Fibroblast of villous mesenchyme (primary cell): ENCODE measurements at regions not wholly inside any gene's neighbourhood (a gene's known extent, or its start where the extent isn't known, plus 50 kb on each side); places are given as distances from the start of the nearest gene placed in this dataset.

Source experiments
- DNase-seq: peaks from one replicate; pipeline ENCODE4 v3.0.0-alpha.2; 2010; ENCODE audit warnings: low read depth
- H3K4me3 ChIP-seq: 2 replicates; pipeline ENCODE4 v1.5.1; 2011; ENCODE audit warnings: low read depth, mild to moderate bottlenecking, low read length
- TF ChIP-seq, protein P1 (sequence below): IDR thresholded peaks from 2 replicates; pipeline ENCODE4 v1.5.1; 2012; ENCODE audit warnings: low read depth, mild to moderate bottlenecking, low read length; ENCODE audit not compliant: insufficient read depth

DNA sequence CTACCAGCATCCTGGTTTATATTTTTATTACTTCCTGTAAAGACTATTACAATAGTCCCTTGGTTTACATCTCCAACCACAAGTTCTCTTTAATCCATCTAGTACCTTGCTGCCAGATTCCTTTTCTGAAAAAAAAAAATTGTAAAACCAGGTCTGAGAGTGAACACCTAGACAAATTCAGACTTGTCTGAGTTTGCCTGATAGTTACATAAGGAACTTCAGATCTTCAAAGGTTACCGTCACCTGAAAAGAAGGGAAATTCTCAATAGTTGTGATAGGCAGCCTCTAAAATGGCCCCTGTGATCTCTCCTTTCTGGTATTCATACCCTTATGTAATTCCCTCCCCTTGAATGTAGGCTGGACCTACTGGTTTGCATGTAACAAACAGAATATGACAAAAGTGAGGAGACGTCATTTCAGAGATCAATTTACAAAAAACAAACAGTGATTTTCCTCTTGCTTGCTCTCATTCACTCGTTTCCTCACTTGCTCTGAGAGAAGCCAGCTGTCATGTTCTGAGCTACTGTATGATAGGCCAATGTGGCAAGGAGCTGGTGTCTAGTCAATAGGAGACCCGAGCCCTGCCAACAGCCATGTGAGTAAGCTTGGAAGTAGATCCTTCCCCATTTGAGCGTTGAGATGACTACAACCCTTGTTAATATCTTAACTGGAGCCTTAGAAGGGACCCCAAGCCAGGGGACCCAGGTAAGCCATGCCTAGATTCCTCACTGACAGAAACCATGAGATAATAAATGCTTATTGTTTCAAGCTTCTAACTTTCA is 110.9 kb upstream of the LSM8 start:
- TF ChIP-seq, protein P1, sequence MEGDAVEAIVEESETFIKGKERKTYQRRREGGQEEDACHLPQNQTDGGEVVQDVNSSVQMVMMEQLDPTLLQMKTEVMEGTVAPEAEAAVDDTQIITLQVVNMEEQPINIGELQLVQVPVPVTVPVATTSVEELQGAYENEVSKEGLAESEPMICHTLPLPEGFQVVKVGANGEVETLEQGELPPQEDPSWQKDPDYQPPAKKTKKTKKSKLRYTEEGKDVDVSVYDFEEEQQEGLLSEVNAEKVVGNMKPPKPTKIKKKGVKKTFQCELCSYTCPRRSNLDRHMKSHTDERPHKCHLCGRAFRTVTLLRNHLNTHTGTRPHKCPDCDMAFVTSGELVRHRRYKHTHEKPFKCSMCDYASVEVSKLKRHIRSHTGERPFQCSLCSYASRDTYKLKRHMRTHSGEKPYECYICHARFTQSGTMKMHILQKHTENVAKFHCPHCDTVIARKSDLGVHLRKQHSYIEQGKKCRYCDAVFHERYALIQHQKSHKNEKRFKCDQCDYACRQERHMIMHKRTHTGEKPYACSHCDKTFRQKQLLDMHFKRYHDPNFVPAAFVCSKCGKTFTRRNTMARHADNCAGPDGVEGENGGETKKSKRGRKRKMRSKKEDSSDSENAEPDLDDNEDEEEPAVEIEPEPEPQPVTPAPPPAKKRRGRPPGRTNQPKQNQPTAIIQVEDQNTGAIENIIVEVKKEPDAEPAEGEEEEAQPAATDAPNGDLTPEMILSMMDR, result no peak
- no peak for DNase-seq
- no peak overlapping the region for H3K4me3 ChIP-seq

DNA sequence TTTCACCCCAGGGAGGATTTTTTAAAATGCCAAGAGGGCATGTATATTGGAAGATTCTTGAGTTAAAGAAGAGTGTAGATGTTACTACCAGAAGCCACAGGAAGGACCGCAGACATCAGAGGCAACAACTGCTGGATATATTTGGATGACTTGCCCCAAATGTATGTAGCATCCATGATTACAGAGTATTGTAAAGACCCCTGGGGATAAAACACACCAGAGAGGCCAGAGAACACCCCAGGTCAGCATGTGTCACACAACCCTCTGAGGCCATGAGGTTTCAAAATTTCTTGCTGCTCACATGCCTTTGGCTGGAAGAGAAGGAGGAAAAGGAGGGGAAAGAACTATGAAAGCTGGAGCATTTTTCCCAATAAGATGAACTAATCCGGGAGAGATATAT is 108.0 kb upstream of the LSM8 start:
- H3K4me3 ChIP-seq, result no peak overlapping the region
- no peak for DNase-seq
- TF ChIP-seq, protein P1, result no peak

DNA sequence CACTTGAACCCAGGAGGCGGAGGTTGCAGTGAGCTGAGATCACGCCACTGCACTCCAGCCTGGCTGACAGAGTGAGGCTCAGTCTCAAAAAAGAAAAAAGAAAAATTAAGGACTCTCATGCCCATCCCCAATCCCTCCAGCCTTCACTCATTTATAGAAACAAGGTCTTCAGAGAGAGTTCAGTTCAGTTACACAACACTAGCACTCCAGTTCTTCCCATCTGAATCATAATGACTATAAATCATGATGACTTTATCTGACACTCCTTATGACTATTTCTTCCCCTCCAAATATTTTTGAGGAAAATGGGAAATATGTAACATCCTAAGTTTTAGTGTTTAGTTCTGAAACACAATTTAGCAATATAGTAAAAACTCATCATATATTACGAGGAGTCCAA is 107.4 kb upstream of the LSM8 start:
- H3K4me3 ChIP-seq, result no peak overlapping the region
- TF ChIP-seq, protein P1, result no peak
- no peak for DNase-seq

DNA sequence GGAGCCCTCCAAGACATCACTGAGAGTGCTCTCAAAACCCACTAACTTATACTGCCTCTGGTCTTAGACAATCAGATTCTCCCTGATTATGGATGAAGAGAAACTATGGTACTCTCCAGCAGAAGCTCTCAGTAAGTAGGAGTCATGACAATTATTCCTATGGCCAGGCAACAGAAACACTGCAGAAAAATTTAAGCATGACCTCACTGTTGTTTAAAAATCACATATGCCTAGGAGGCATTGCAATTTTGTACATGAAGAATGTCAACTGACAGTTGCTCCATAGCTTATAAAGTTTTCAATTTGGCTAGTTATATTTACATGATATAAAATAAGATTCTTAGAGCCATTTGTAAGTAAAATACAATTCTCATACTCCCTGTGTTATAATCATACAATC is 105.9 kb upstream of the LSM8 start:
- no peak overlapping the region for H3K4me3 ChIP-seq
- TF ChIP-seq, protein P1, result no peak
- peak; percentile 33 for DNase-seq

- peak; percentile 26 for DNase-seq
- TF ChIP-seq, protein P1, result no peak
- H3K4me3 ChIP-seq, result no peak overlapping the region
Observed at GRCh38 chr7:118079369-118079768, 104.6 kb upstream of the LSM8 start.

DNA sequence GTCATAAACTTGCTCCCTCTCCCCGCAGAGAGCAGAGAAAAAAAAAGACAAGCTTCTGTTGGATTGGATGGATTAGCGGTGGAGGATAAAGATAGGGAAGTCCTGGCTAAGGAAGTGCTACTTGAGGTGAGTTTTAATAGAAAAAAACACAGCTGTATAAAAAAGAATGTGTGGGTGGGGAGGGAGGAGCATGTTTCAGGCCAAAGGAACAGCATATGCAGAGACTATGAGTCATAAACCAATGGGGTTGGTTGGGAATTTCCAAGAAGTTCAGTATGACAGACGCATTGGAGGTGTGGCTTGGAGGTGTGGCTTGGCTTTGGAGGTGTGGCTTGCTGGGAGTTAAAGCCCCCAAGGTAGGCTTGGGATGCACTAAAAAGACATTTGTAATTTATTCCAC is 103.0 kb upstream of the LSM8 start:
- peak; percentile 74 for DNase-seq
- H3K4me3 ChIP-seq, result no peak overlapping the region

More for the DNA sequence above, 103.0 kb upstream of the LSM8 start:
- TF ChIP-seq, protein P1, result no peak
